Pons (tissue), 1 donor: ENCODE measurements at regions not wholly inside any gene's neighbourhood (a gene's known extent, or its start where the extent isn't known, plus 50 kb on each side); places are given as distances from the start of the nearest gene placed in this dataset.
A peak's percentile ranks its signal among the peaks of the same experiment; 100 is the strongest.
"Not testable (repeated sequence)": the region's sequence is repeated elsewhere in the genome, so short reads cannot be mapped to it uniquely, and the experiment has no call there.

Experiments
- DNase-seq: peaks from one replicate; pipeline ENCODE4 v3.0.0-alpha.2; 2016; ENCODE audit warnings: low spot score

- no peak for DNase-seq
Measured at GRCh38 chr4:1561286-1561990, 122.7 kb downstream of the FAM53A start.

- DNase-seq: no peak
Measured at GRCh38 chr4:1559896-1560650, 124.0 kb downstream of the FAM53A start.

- DNase-seq: no peak
Measured at GRCh38 chr4:1558205-1558604, 125.9 kb downstream of the FAM53A start.

DNA sequence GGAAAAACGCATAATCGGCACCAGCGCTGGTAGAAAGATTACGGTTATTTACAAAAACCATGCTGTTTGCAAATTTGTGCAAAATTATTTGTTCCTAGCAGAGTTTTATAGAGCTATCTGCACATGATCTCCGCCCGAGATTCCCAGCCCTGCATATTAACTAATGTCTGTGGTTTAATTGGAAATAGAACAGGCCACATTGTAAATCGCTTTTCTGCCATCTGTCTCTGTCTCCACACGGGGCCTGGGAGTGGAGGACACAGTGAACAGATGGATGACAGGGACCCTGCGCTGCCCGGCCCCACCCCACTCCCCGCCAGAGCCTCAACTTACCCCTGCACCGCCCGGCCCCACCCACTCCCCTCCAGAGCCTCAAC, 126.9 kb downstream of the FAM53A start:
- no peak for DNase-seq

DNA sequence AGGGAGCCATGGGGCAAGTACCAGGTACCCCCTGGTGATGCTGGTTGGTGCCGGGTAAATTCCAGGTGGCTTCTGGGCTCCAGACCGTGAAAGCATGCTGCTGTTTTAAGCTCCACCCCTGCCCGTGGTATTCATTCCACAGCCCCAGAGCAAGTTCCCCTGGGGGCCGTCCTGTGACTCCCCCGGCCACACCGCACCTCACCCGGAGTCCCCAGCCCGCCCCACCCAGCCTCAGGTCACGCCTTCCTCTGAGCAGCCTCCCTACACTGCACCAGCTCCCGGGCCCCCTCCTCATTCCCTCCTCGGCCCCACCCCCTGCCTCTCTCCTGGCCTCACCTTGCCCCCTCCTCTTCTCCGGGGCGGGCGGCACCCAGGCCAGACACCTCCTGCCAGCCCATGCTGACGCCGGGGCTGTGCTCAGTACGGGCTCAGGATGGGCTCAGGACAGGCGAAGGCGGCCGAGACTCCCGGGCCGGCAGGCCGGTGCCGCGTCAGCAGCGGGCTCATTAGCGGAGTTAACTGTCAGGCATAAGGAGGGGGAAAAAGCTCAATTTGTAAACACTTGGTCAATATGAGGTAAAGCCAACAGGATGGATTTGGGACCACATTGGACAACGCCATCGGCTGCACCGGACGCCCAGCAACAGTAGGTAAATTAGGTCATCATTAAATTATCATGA, 127.4 kb downstream of the FAM53A start:
- DNase-seq: no peak

DNA sequence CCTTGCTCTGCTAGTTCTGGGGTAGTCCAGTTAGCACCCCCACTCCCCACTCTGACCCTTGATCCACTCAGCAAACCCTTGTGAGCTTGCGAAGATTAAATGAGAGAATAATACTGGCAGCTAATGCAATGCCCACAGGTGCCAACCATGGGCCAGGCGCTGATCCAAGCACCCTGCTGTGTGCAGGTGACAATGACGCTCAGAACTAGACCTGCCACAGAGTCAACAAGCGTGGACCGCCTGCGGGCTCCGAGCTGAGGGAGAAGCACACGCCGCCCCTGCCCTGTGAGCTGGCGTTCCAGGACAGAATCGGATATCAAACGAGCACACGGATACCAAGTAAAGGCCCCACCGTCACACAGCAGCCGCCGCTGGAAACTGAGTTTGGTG, 129.2 kb downstream of the FAM53A start:
- DNase-seq: no peak

DNA sequence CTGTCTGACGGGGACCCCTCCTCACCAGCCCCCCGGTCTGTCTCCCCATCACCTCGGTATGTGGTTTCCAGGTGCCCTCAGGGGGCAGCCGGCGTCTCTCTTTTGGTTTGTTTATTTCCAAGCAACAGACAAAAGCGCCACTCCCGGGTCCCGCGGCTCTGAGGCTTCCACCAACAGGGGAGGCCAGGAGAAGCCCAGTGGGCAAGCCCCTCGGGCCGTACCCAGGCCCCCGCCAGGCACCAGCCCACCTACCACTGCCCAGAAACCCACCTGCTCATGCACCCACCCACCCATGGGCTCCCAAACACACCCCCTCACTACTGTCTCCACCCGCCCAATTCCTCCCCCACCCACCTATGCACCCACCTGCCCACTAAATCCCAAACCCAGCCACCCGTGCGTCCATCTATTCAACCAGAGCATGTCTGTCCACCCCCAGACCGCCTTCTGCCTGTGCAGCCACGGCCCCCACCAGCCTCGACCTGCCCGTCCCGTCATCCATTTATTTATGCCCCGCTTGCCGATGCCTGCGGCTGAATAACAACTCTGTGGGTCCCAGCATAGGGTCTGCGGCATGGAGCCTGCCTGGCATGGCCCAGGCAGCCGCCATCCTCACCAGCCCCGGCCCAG, 129.8 kb downstream of the FAM53A start:
- no peak for DNase-seq

DNA sequence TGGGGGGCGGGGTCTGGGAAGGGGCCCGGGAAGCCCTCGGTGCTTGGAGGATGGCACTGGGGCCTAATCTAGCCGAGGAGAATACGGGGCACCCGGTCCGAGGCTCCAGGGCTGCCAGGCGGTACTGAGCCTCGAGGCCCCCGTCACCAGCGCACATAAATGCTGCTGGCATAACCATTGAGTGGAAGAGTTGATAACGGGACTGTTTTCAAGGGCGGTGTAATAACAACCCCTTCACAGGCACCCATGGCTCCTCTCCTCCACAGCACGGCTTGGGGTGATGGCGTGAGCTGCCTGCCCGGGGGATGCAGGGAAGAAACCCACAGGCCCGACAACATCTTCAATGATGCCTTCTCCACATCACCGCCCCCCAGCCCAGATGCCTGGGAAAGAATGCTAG, 130.7 kb downstream of the FAM53A start:
- no peak for DNase-seq

GRCh38 chr4:1552451-1552850, 131.7 kb downstream of the FAM53A start:
- no peak for DNase-seq

DNA sequence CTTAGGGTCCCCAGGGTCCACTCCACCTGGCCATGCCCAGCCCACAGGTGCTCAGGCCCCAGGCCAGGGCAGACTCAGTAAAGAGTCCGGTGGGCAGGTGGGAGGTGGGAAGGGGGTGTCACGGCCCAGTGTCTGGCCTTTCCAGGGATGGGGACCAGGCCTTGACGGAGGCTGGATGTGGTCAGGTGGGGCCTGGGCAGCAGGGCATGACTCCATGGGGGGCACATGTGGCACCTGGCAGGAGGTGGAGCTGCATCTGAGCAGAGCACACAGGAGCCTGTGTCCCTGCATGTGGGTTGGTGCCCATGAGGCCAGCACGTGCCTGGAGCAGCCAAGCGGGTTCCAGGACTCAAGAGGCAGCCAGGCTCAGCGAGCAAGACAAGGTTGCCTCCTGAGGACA, 132.9 kb downstream of the FAM53A start:
- DNase-seq: no peak

DNA sequence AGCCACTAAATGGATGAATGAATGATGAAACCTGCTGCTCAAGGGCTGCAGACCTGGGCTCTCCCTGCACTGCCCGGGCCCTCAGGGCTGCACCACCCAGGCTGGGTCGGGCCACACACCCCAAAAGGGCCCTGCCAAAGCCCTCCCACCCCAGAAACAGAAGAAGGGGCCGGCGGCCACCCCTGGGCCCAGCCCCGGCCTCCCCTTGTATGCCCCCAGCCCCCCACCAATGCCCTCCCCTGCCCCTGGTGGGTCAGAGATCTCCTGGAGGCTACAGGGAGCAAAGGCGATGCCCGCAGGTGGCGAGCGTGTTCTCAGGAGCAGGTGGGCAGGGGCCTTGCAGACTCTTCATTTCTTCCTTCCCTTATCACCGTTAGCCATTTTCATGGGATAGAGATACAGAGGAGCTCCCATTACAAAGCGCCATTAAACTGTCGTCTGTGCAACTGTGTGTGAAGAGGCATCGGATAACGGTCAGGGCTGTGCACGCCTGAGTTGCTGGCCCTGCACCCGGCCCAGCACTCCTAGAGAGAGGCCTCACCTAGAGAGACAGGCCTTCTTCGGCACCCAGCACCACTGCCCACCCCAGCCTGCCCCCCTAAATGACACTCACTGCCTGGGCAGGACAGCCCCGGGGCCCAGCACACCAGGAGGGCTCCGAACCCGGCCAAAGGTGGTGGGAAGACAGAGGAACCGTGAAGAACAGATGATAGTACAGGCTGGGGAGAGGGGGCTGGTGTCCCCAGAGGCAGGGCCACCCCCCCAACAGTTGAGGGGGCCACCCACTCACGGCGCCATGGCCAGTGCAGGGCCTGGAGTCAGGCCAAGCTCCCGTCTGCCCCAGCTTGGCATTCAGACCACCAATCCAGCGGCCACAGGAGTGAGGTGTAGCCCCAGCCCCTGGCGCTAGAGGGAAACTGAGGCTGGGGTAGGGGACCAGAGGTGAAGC, 133.7 kb downstream of the FAM53A start:
- no peak for DNase-seq

GRCh38 chr4:1549638-1550035, 134.5 kb downstream of the FAM53A start:
- no peak for DNase-seq

- not testable (repeated sequence) for DNase-seq
Measured at GRCh38 chr4:1548827-1549637, 135.1 kb downstream of the FAM53A start.

GRCh38 chr4:1547856-1548826, 136.0 kb downstream of the FAM53A start:
- peak; percentile 1 for DNase-seq

GRCh38 chr4:1547131-1547855, 136.8 kb downstream of the FAM53A start:
- no peak for DNase-seq

DNA sequence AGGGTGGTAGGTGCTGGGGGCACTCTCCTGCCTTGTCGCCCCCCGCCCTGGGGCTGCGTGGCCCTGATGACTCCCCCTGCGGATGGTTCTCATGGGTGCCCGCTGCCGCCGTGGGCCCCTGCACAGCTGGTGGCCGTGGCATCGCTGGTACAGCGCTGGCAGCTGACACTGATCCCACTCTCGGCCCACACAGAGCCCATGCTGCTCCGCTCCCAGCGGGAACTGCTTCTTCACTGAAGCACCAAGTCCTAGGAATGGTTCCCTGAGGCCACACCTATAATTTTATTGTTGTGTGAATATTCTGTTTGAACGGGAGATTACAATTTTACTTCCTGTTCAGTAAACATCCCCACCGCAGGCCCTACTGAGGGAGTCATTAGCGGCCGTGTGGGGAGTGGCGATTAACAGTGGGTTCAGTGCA, 138.6 kb upstream of the NKX1-1 start:
- DNase-seq: no peak

DNA sequence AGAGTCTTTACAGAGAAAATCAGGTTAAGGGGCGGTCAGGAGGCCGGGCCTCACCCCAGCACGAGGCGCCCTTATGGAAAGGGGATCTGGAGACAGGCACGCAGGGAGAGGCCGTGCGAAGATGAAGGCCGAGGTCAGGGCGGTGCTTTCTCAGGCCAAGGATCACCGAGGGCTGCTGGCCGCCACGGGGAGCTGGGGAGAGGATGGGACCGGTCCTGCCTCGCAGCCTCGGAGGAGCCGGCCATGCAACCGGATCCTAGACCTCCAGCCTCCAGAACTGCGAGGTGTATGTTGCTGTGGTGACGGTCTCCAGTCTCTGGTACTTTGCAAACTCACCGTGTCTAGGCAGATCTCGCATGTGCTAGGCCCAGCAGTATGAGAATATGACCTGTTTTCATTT, 138.2 kb upstream of the NKX1-1 start:
- DNase-seq: not testable (repeated sequence)

DNA sequence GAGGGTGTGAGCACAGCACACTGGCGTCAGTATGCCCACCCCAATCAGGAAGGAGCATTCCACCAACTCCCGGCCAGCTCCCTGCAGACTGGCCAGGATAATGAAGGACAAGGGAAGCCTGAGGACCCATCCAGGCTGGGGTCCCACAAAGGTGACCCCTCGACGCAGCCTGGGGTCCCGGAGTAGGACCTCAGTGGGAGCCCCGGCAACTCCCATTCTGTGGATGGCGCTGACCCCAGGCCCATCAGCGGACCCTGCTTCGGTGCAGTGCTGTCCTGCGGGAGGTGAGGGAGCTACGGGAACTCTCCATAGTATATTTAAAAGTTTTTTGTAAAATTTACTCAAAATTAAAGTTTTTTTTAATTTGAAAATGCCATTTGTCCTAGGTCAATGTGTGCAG, 137.7 kb upstream of the NKX1-1 start:
- no peak for DNase-seq

GRCh38 chr4:1543561-1543960, 137.3 kb upstream of the NKX1-1 start:
- no peak for DNase-seq
